ENCODE measurements at regions not wholly inside any gene's neighbourhood (a gene's known extent, or its start where the extent isn't known, plus 50 kb on each side); places are given as distances from the start of the nearest gene placed in this dataset.

- H3K27ac ChIP-seq, result no peak overlapping the region
- TF ChIP-seq ZFX (IDR thresholded peaks at IDR 0.05; ENCODE audit: borderline replicate concordance), result no peak
- no peak for TF ChIP-seq CTCF (IDR thresholded peaks at IDR 0.05)
These were observed 514.0 kb downstream of the MCTP2 start for GRCh38 chr15:94745371-94745770.

- TF ChIP-seq ZFX (IDR thresholded peaks at IDR 0.05; ENCODE audit: borderline replicate concordance) (no peak), CTCF (IDR thresholded peaks at IDR 0.05) (no peak)
- no peak overlapping the region for H3K27ac ChIP-seq
These were observed 516.1 kb downstream of the MCTP2 start for GRCh38 chr15:94747510-94747909.

GRCh38 chr15:94749811-94750617 lies 518.7 kb downstream of the MCTP2 start:
- H3K27ac ChIP-seq, result no peak overlapping the region
- TF ChIP-seq ZFX (IDR thresholded peaks at IDR 0.05; ENCODE audit: borderline replicate concordance) (no peak), CTCF (IDR thresholded peaks at IDR 0.05) (no peak)

GRCh38 chr15:94760348-94760747 lies 529.0 kb downstream of the MCTP2 start:
- TF ChIP-seq CTCF (IDR thresholded peaks at IDR 0.05) (no peak), ZFX (IDR thresholded peaks at IDR 0.05; ENCODE audit: borderline replicate concordance) (no peak)
- no peak overlapping the region for H3K27ac ChIP-seq

GRCh38 chr15:94761574-94761973 lies 530.2 kb downstream of the MCTP2 start:
- TF ChIP-seq CTCF (IDR thresholded peaks at IDR 0.05) (no peak), ZFX (IDR thresholded peaks at IDR 0.05; ENCODE audit: borderline replicate concordance) (no peak)
- H3K27ac ChIP-seq, result no peak overlapping the region

- no peak overlapping the region for H3K27ac ChIP-seq
- TF ChIP-seq ZFX (IDR thresholded peaks at IDR 0.05; ENCODE audit: borderline replicate concordance), result no peak
- no peak for TF ChIP-seq CTCF (IDR thresholded peaks at IDR 0.05)
These were observed 537.7 kb downstream of the MCTP2 start for GRCh38 chr15:94769089-94769488.

GRCh38 chr15:94770199-94770598 lies 538.8 kb downstream of the MCTP2 start:
- no peak overlapping the region for H3K27ac ChIP-seq
- TF ChIP-seq ZFX (IDR thresholded peaks at IDR 0.05; ENCODE audit: borderline replicate concordance) (no peak), CTCF (IDR thresholded peaks at IDR 0.05) (no peak)

Measured in 22Rv1 (cell line).